ENCODE measurements at regions not wholly inside any gene's neighbourhood (a gene's known extent, or its start where the extent isn't known, plus 50 kb on each side); places are given as distances from the start of the nearest gene placed in this dataset.

DNA sequence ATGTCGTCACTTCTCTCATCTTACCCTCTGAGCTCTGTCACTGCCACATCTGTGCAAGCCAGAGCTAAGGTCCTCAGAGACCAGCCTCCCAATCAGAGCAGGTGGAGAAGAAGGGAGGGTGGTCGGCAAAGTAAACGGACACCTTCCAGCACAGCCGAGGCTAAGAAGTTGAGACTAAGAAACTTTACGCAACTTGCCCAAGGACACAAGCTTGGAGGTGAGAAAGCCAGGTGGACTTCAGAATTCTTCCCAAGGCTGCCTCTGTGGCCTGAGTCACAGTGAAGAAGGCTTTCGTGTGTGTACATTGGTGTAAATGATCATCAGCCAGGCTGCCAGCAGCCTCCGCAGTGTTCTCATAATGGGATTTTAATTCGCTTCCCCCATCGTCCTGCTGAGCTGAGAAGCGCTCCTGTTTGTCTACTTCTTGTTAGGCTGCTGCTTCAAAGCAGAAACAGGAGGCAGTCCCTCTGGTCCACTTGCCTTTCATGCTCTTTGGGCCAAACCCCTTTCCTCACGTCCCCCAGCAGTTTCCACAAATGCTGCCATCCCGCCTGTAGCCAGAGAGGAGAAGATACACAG, 125.0 kb upstream of the RPL38 start:
- DNase-seq (ENCODE audit: low spot score) = no peak

DNA sequence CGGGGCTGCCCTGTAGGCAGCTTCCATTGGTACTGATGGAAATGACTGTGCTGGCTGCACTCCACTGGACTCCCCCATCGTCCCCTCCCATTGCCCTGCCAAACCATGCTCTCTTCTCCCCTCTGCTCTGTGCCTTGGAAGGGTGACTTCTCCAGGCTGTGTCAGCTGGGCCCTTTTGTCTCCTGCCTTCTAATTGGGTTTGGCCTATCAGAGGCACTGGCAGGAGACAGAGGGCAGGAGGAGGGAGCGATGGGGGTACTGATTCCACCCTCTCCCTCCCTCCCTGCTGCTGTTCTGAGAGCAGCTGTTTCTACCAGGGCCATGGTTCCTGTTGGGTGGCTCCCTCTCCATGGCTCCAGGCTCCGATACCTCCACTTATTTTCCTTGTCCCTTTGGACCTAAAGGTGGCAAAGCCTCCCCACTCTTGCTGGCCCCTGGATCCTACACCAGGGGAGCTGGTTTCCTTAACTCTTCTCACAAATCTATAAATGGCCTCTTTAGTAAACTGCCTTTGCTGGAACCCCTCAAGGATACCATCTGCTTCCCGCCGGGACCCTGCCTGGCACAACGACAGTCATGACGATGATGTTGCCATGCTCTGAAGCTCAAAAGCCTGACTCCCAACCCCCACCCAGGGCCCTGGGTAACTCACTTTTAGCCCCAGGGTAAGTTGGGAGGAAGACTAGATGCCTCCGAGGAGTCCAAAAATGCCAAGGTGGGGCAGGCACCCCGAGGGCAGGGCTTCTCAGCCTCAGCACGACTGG, 123.8 kb upstream of the RPL38 start:
- no peak for DNase-seq (ENCODE audit: low spot score)

DNA sequence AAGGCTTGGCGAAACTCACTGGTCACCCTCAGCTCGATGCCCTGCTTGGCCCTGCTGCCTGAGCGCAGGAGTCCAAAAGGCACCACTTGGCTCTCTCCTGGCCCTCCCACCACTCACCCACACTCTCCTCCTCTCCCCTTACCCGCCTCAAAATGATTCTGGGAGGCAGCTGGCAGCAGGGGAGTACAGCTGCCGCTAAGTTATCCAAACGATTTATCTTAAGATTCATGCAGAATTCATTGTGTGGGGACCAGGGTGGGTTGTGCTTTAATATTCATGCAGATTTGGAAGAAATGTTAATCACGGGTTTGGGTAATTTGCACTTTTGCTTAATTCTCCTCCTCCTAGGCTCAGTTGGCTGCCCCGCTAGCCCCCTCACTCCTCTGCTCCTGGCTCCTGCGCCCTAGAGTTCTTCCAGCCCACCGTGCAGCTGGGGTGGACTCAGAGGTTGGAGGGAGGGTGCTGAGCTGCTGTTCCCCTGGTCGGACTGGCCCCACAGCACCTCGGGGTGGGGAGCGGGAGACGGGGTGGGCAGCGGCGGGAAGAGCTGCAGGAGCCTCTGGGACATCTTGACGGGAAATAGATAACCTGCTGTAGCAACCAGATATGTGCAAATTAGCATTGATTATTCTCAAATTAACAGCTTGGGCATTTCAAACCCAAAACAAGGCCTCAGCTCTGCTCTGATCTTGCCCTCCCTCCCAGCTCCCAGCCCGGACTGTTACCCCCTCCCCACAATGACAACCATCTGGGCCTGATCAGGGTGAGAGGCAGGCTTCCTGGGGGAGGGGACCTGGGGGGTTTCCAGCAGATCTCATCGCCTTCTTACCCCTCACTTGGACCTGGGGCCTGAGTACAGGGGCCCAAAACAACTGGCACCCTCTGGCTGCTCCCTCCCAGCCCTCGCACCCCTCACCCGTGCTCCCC, 122.6 kb upstream of the RPL38 start:
- no peak for DNase-seq (ENCODE audit: low spot score)

- no peak for DNase-seq (ENCODE audit: low spot score)
Measured at GRCh38 chr17:74082886-74083285, 120.6 kb upstream of the RPL38 start.

GRCh38 chr17:74083321-74083720, 120.2 kb upstream of the RPL38 start:
- no peak for DNase-seq (ENCODE audit: low spot score)

DNA sequence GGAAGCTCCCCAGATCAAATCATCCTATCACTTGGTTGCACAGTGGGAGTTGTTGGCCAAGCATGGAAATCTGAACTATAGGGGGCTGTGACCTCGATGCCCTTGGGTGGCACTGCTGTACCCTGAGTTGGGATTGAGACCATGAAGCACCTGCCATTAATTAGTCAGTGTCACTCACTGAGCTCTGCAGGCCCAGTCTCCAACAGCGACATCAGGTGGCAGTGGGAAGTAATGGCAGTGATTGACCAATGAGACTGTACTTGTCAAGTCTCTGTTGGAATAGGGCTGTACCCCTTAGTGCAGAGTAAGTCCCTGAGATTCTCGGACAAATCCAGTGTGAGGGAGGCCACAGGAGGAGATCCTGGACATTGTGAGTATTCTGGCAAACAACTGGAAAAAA, 118.0 kb upstream of the RPL38 start:
- no peak for DNase-seq (ENCODE audit: low spot score)

DNA sequence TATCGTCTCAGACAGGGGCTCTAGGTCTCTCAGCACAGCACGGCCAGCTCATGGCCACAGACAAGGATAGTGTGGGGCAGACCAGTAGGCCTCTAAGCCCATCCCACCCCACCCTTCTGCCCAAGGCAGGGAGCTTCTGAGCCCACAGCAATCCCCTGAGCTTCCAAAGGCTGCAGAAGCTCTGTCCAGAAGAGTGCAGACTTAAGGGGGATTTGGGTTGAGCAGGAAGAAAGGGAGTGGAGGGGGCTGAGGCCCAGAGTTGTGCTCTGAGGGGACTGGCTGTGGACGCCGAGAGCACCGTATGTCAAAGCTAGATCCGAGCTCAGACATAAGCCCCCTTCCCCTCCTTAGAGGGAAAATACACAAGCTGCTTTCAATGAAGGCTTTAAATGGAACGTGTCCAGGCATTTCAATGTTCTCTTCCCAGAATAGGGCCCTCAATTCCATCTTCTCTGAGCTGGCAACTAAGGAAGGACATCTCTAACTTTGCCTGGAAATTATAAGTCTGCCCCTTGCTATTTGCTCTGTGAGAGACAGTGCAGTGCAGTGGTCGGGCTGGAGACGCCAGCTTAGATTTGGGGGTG, 116.4 kb upstream of the RPL38 start:
- no peak for DNase-seq (ENCODE audit: low spot score)

DNA sequence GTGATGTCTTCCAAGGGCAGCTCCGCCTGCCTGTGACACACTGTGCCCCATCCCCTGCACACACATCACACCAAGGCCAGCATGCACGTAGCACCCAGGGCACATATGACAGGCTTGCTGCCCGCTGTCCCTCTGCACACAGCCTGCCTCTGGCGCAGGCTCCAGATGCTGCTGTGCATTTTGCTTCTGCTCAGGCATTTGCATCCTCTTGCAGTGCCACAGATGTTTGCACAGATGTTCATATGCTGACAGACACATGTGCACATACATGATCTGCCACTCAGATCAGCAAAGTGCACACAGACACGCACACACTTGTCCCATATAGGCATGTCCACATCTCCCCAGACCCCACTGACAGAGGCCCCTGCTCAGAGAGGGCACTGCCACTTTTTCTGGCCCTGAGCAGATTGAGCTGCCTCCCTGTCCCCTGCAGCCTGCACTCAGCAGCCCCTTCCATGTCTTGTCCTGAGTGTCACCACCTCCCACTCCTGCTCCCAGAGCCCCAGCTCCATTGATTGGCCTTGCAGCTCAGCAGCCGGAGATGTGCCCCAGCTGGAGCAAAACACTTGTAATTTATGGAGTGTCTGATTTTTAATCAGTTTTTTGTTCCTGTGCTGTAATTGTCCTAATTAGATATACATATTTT, 115.1 kb upstream of the RPL38 start:
- no peak for DNase-seq (ENCODE audit: low spot score)

GRCh38 chr17:74088934-74089329, 114.5 kb upstream of the RPL38 start:
- DNase-seq (ENCODE audit: low spot score) = no peak

GRCh38 chr17:74089380-74089779, 114.1 kb upstream of the RPL38 start:
- DNase-seq (ENCODE audit: low spot score) = no peak

DNA sequence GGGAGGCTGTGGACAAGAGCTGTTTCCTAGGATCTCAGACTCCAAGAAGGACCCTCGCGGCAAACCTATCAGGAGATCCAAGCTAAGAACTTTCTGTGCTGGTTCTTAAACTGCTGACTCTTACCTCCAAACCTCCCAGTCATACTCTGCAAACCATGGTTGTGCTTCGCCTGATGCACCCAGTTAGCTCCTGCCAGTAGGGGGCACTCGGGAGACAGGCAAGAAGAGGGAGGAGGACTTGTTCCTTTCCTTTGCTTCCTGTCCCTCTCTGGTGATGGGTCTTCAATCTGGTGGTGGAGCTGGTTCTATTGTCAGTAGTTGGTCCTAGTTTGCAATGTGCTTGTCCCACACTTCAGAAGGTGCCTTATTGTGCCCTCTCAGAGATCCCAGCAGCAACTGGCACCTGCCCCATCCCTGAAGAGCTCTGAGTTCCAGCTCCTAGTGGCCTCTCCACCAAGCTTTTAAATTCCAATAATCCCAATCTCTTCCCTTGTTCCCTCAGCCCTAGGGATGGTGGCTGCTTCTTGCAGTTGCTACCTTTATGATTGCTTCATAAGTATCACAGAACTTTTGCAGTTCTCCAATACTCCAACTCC, 113.5 kb upstream of the RPL38 start:
- DNase-seq (ENCODE audit: low spot score) = no peak

- DNase-seq (ENCODE audit: low spot score) = no peak
Measured at GRCh38 chr17:74094651-74095050, 108.8 kb upstream of the RPL38 start.

DNA sequence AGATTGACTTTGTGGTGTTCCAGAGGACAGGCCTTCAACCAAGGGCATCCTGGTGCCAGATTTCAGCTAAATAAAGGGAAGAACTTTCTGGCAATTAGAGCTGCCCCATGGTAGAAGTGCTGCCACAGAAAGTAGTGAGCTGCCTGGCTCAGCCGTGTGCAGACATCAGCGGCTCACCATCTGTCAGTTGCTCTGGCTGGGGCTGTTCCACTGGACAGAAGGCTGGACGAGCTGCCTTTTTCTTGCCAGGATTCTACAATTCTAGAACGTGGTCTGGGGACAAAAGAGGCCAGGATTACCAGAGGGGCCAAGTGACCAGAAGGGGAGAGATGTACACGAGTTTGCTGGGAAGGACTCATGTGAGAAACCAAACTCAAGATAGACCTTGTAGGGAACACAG, 107.0 kb upstream of the RPL38 start:
- DNase-seq (ENCODE audit: low spot score) = no peak

GRCh38 chr17:74097450-74098135, 105.9 kb upstream of the RPL38 start:
- no peak for DNase-seq (ENCODE audit: low spot score)

- DNase-seq (ENCODE audit: low spot score) = no peak
Measured at GRCh38 chr17:74098136-74099024, 105.1 kb upstream of the RPL38 start.

GRCh38 chr17:74099442-74100340, 103.8 kb upstream of the RPL38 start:
- DNase-seq (ENCODE audit: low spot score) = no peak

DNA sequence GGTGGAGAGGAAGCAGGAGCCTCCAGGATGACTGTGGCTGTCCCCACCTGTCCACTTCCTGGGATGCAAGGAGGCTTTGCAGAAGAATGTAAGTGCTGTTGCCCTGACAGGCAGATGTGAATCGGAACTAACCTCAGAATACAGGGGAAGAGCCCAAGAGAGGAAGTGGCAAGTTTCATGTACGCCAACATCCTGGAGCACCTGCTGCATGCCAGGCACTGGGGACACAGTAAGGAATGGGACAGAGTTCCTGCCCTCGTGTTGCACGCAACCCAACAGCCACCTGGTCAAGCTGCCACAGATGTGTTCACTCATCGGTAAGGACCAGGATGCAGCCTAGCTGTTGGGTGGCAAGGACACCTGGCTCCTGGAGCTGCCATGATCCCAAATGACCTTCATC, 98.6 kb upstream of the RPL38 start:
- DNase-seq (ENCODE audit: low spot score) = no peak

GRCh38 chr17:74107107-74107506, 96.4 kb upstream of the RPL38 start:
- DNase-seq (ENCODE audit: low spot score) = no peak
